Nephron (organoid): ENCODE measurements at regions not wholly inside any gene's neighbourhood (a gene's known extent, or its start where the extent isn't known, plus 50 kb on each side); places are given as distances from the start of the nearest gene placed in this dataset.

Source experiments
- H3K27ac Mint-ChIP-seq, 3 experiments: 2 replicates each; pipeline ENCODE4 v1.8.0; 2020; ENCODE audit warnings: mixed read lengths in 3 of 3, mild to moderate bottlenecking in 2 of 3, moderate library complexity in 1 of 3
- H3K27me3 Mint-ChIP-seq: 2 replicates; pipeline ENCODE4 v1.8.0; 2021; ENCODE audit warnings: low read depth, mild to moderate bottlenecking, moderate library complexity, mixed read lengths
- H3K36me3 Mint-ChIP-seq: 2 replicates; pipeline ENCODE4 v1.8.0; 2020; ENCODE audit warnings: low read depth, mixed read lengths
- H3K4me1 Mint-ChIP-seq: 2 replicates; pipeline ENCODE4 v1.8.0; 2020; ENCODE audit warnings: mixed read lengths
- H3K4me3 Mint-ChIP-seq, 3 experiments: 2 replicates each; pipeline ENCODE4 v1.8.0; 2020; ENCODE audit warnings: mild to moderate bottlenecking in 3 of 3, mixed read lengths in 3 of 3, moderate library complexity in 2 of 3
- H3K9me3 Mint-ChIP-seq: 2 replicates; pipeline ENCODE4 v1.8.0; 2020; ENCODE audit warnings: mixed read lengths
- CTCF ChIP-seq, 3 experiments: fragments of 200-600 bp; sonication (generic); IDR thresholded peaks; one replicate each; pipeline ENCODE4 v1.5.0; 2021; ENCODE audit warnings: antibody characterized with exemption in 3 of 3; ENCODE audit not compliant: unreplicated experiment in 3 of 3

GRCh38 chr13:63551731-63552130 lies 2136.1 kb upstream of the PCDH20 start:
- H3K9me3 Mint-ChIP-seq = no peaks in the 10 kb centered on the region
- H3K36me3 Mint-ChIP-seq = no peaks in the 10 kb centered on the region
- no peaks in the 10 kb centered on the region for H3K4me1 Mint-ChIP-seq
- no peak overlapping the region for H3K4me3 Mint-ChIP-seq
- TF ChIP-seq CTCF (IDR thresholded peaks at IDR 0.05; ENCODE audit: unreplicated experiment in 3 of 3) = no peak
- no peaks in the 10 kb centered on the region for H3K27me3 Mint-ChIP-seq
- H3K27ac Mint-ChIP-seq = no peak overlapping the region

GRCh38 chr13:63546524-63546923 lies 2130.9 kb upstream of the PCDH20 start:
- Mint-ChIP-seq H3K27me3 (no peaks in the 10 kb centered on the region), H3K4me1 (no peaks in the 10 kb centered on the region), H3K36me3 (no peaks in the 10 kb centered on the region), H3K4me3 (no peak overlapping the region), H3K9me3 (no peaks in the 10 kb centered on the region), H3K27ac (no peak overlapping the region)
- TF ChIP-seq CTCF (IDR thresholded peaks at IDR 0.05; ENCODE audit: unreplicated experiment in 3 of 3) = no peak

GRCh38 chr13:63542770-63543169 lies 2127.1 kb upstream of the PCDH20 start:
- Mint-ChIP-seq H3K9me3 (no peaks in the 10 kb centered on the region), H3K4me3 (no peak overlapping the region), H3K36me3 (no peaks in the 10 kb centered on the region), H3K27ac (no peak overlapping the region), H3K27me3 (no peaks in the 10 kb centered on the region), H3K4me1 (no peaks in the 10 kb centered on the region)
- TF ChIP-seq CTCF (IDR thresholded peaks at IDR 0.05; ENCODE audit: unreplicated experiment in 3 of 3) = no peak

- Mint-ChIP-seq H3K4me1 (no peaks in the 10 kb centered on the region), H3K4me3 (no peak overlapping the region), H3K27ac (no peak overlapping the region), H3K36me3 (no peaks in the 10 kb centered on the region), H3K27me3 (no peaks in the 10 kb centered on the region), H3K9me3 (no peaks in the 10 kb centered on the region)
- no peak for TF ChIP-seq CTCF (IDR thresholded peaks at IDR 0.05; ENCODE audit: unreplicated experiment in 3 of 3)
These were observed 2125.7 kb upstream of the PCDH20 start for GRCh38 chr13:63541336-63541735.

- Mint-ChIP-seq H3K4me3 (no peak overlapping the region), H3K36me3 (no peaks in the 10 kb centered on the region), H3K9me3 (no peaks in the 10 kb centered on the region), H3K27me3 (no peaks in the 10 kb centered on the region), H3K27ac (no peak overlapping the region), H3K4me1 (no peaks in the 10 kb centered on the region)
- no peak for TF ChIP-seq CTCF (IDR thresholded peaks at IDR 0.05; ENCODE audit: unreplicated experiment in 3 of 3)
These were observed 2124.4 kb upstream of the PCDH20 start for GRCh38 chr13:63540061-63540460.

- Mint-ChIP-seq H3K9me3 (peaks cover 4% of the 10 kb centered on the region), H3K27me3 (no peaks in the 10 kb centered on the region), H3K36me3 (no peaks in the 10 kb centered on the region), H3K27ac (no peak overlapping the region), H3K4me1 (no peaks in the 10 kb centered on the region), H3K4me3 (no peak overlapping the region)
- no peak for TF ChIP-seq CTCF (IDR thresholded peaks at IDR 0.05; ENCODE audit: unreplicated experiment in 3 of 3)
These were observed 2101.7 kb upstream of the PCDH20 start for GRCh38 chr13:63517371-63517770.
